A549 (cell line): ENCODE measurements at regions not wholly inside any gene's neighbourhood (a gene's known extent, or its start where the extent isn't known, plus 50 kb on each side); places are given as distances from the start of the nearest gene placed in this dataset.
"Not testable (repeated sequence)": the region's sequence is repeated elsewhere in the genome, so short reads cannot be mapped to it uniquely, and the experiment has no call there.

ENCODE experiments used
- ATAC-seq, 2 experiments: fragments of 200-7000 bp in 1 of 2; fragments of >200 bp in 1 of 2; cut with Nextera tagmentation in 1 of 2; cut with Tn5 transposase in 1 of 2; 3 replicates each; pipeline versions ENCODE4 v1.8.0 to v1.9.1; 2018 to 2020; ENCODE audit warnings: mild to moderate bottlenecking in 1 of 2, moderate library complexity in 1 of 2
- CTCF ChIA-PET: fragments of 300-600 bp; sonication (Branson Sonifier 250); formaldehyde crosslinking; extraction: SDS; loops from one replicate; lab custom pipeline; 2021; ENCODE audit warnings: antibody characterized with exemption, inconsistent platforms; lab: Yijun Ruan, JAX
- POLR2A ChIA-PET: fragments of 350-600 bp; formaldehyde crosslinking; extraction: SDS; loops from one replicate; lab custom pipeline; 2021; ENCODE audit warnings: antibody characterized with exemption, inconsistent platforms; lab: Yijun Ruan, JAX
- DNase-seq, 2 experiments: peaks; one replicate each; pipeline versions ENCODE4 v3.0.0 to v3.0.0-alpha.2; 2011 to 2016; ENCODE audit warnings: low read depth in 1 of 2, low spot score in 1 of 2
- FAIRE-seq: peaks from 2 replicates; lab custom pipeline; 2011; peaks lifted over from hg19 to GRCh38; lab: Jason Lieb, UNC
- H3K27ac ChIP-seq, 2 experiments: fragments of >200 bp; sonication (Bioruptor Twin); formaldehyde crosslinking; 3 replicates each; pipeline ENCODE4 v1.5.1; 2016 to 2017
- H3K4me1 ChIP-seq: fragments of >200 bp; sonication (Bioruptor Twin); formaldehyde crosslinking; 3 replicates; pipeline ENCODE4 v1.6.1; 2016
- H3K4me2 ChIP-seq: fragments of >200 bp; sonication (Bioruptor Twin); formaldehyde crosslinking; 3 replicates; pipeline ENCODE4 v1.6.1; 2016
- H3K4me3 ChIP-seq: fragments of >200 bp; sonication (Bioruptor Twin); formaldehyde crosslinking; 3 replicates; pipeline ENCODE4 v1.5.1; 2016
- H3K9me3 ChIP-seq: fragments of >200 bp; sonication (Bioruptor Twin); formaldehyde crosslinking; 3 replicates; pipeline ENCODE4 v1.6.1; 2016
- CBX2 ChIP-seq: fragments of 200-600 bp; sonication (generic); IDR thresholded peaks from 2 replicates; pipeline ENCODE4 v1.6.1; 2016; ENCODE audit warnings: low read depth, mild to moderate bottlenecking, borderline replicate concordance
- CBX8 ChIP-seq: fragments of 200-600 bp; sonication (generic); IDR thresholded peaks from 2 replicates; pipeline ENCODE4 v1.6.1; 2016
- CEBPB ChIP-seq, 2 experiments: fragments of >200 bp in 1 of 2; sonication (Bioruptor Twin) in 1 of 2; formaldehyde crosslinking in 1 of 2; IDR thresholded peaks; 2 replicates each; pipeline ENCODE4 v1.6.1; 2012 to 2016
- CHD2 ChIP-seq: fragments of 150-350 bp; IDR thresholded peaks from 2 replicates; pipeline ENCODE4 v1.6.1; 2014; ENCODE audit warnings: low read length; ENCODE audit not compliant: partially characterized antibody
- ELK1 ChIP-seq: fragments of 150-350 bp; IDR thresholded peaks from 2 replicates; pipeline ENCODE4 v1.6.1; 2014; ENCODE audit warnings: low read depth, mild to moderate bottlenecking, low read length
- EP300 ChIP-seq, 2 experiments: fragments of >200 bp; sonication (Bioruptor Twin); formaldehyde crosslinking; IDR thresholded peaks; 2 replicates in 1 of 2; 3 replicates in 1 of 2; pipeline ENCODE4 v1.6.1; 2016 to 2017
- ESRRA ChIP-seq: fragments of 150-350 bp; IDR thresholded peaks from 2 replicates; pipeline ENCODE4 v1.6.1; 2014; ENCODE audit warnings: mild to moderate bottlenecking, low read length, borderline replicate concordance
- FOSL2 ChIP-seq, 2 experiments: fragments of 450-650 bp in 1 of 2; fragments of >200 bp in 1 of 2; sonication (Bioruptor Twin) in 1 of 2; formaldehyde crosslinking; IDR thresholded peaks; 2 replicates each; pipeline versions ENCODE4 v1.5.0 to v1.6.1; 2016 to 2020; ENCODE audit warnings: mild to moderate bottlenecking in 1 of 2, moderate library complexity in 1 of 2
- GATA3 ChIP-seq: IDR thresholded peaks from 2 replicates; pipeline ENCODE4 v1.6.1; 2012; ENCODE audit warnings: borderline replicate concordance
- HMGXB4 ChIP-seq: fragments of 250-450 bp; sonication (Bioruptor Pico); IDR thresholded peaks from 2 replicates; pipeline ENCODE4 v1.5.0; 2021; ENCODE audit warnings: mild to moderate bottlenecking, moderate library complexity, borderline replicate concordance
- HOXA7 ChIP-seq: fragments of 250-450 bp; sonication (Bioruptor Pico); IDR thresholded peaks from 2 replicates; pipeline ENCODE4 v1.5.0; 2020; ENCODE audit warnings: mild to moderate bottlenecking, moderate library complexity
- HOXB13 ChIP-seq: fragments of 250-450 bp; sonication (Bioruptor Pico); IDR thresholded peaks from 2 replicates; pipeline ENCODE4 v1.5.0; 2020; ENCODE audit warnings: low read depth, mild to moderate bottlenecking, moderate library complexity
- JUN ChIP-seq, 2 experiments: fragments of >200 bp; sonication (Bioruptor Twin); formaldehyde crosslinking; IDR thresholded peaks; 2 replicates in 1 of 2; 3 replicates in 1 of 2; pipeline ENCODE4 v1.6.1; 2016 to 2017
- JUNB ChIP-seq: fragments of >200 bp; sonication (Bioruptor Twin); formaldehyde crosslinking; IDR thresholded peaks from 2 replicates; pipeline ENCODE4 v1.6.1; 2016
- MAX ChIP-seq: IDR thresholded peaks from 2 replicates; pipeline ENCODE4 v1.6.1; 2012
- NFE2L2 ChIP-seq: fragments of 150-350 bp; conservative IDR thresholded peaks from 2 replicates; pipeline ENCODE4 v1.6.1; 2014; ENCODE audit warnings: low read length
- RCOR1 ChIP-seq: fragments of 150-350 bp; IDR thresholded peaks from 2 replicates; pipeline ENCODE4 v1.6.1; 2014; ENCODE audit warnings: antibody characterized with exemption, low read length, low read depth
- REST ChIP-seq: fragments of 200-600 bp; sonication (generic); IDR thresholded peaks from 2 replicates; pipeline ENCODE4 v1.6.1; 2016; ENCODE audit warnings: antibody characterized with exemption, mild to moderate bottlenecking, moderate library complexity
- SMC3 ChIP-seq: fragments of >200 bp; sonication (Bioruptor Twin); formaldehyde crosslinking; IDR thresholded peaks from 3 replicates; pipeline ENCODE4 v1.6.1; 2018; ENCODE audit warnings: inconsistent platforms
- SREBF2 ChIP-seq: fragments of 450-650 bp; IDR thresholded peaks from 2 replicates; pipeline ENCODE4 v1.6.1; 2014; ENCODE audit warnings: mild to moderate bottlenecking, moderate library complexity
- ZSCAN20 ChIP-seq: fragments of 250-450 bp; sonication (Bioruptor Pico); IDR thresholded peaks from 2 replicates; pipeline ENCODE4 v1.8.0; 2022; ENCODE audit warnings: mild to moderate bottlenecking, moderate library complexity
- WGBS: methylation state at CpG from one replicate; pipeline ENCODE4 v1.1.6; 2017; ENCODE audit errors: missing lambda C conversion rate; 5-methylcytosine and 5-hydroxymethylcytosine counted together

- FAIRE-seq; H3K4me3 ChIP-seq; POLR2A ChIA-PET; H3K9me3 ChIP-seq; TF ChIP-seq FOSL2 (IDR thresholded peaks at IDR 0.05): not testable (repeated sequence)
- DNase-seq (peak in 1 of 2 experiments; percentile 53), ATAC-seq (peak in 1 of 2 experiments; percentile 10; a peak in 3 of 6 replicates)
- peak in 1 of 2 experiments; percentile 14; a peak in 1 of 4 replicates for TF ChIP-seq CEBPB (IDR thresholded peaks at IDR 0.05)
- peak; percentile 61 for TF ChIP-seq JUNB
- peak; percentile 48 to 57; a peak in 3 of 5 replicates for TF ChIP-seq EP300 (IDR thresholded peaks at IDR 0.05)
- peak; percentile 33; the same call in 1 of the 2 replicates for TF ChIP-seq FOSL2 (CRISPR knock-in tag; IDR thresholded peaks at IDR 0.05)
- peak; percentile 80; the same call in 1 of the 2 replicates for TF ChIP-seq GATA3
- H3K4me1 ChIP-seq = peaks cover 65% of the 10 kb centered on the region
- 0 out of 3 replicates have a peak overlapping the region, but pooled peaks have one; percentile 27 for H3K4me2 ChIP-seq
- H3K27ac ChIP-seq = peak overlapping the region; percentile 82 to 91
- CTCF ChIA-PET = interaction anchor here (3.4 kb wide), 1 partner anchor 160 kb away, joined by 13 read pairs; no protein-coding TSS in a partner anchor
- 36% methylated on average over 3 of the region's 3 CpGs for WGBS
Measured at GRCh38 chr11:110360781-110361408, 64.5 kb upstream of the RDX start.

GRCh38 chr11:110362971-110363509 is 66.6 kb upstream of the RDX start:
- WGBS = 0% methylated on average over 6 of the region's 6 CpGs
- TF ChIP-seq RCOR1 (no peak), SMC3 (0 out of 3 replicates have a peak, but pooled peaks have one; percentile 9), HOXA7 (no peak), ZSCAN20 (CRISPR knock-in tag) (no peak), HMGXB4 (CRISPR knock-in tag) (no peak), MAX (0 out of 2 replicates have a peak, but pooled peaks have one; percentile 24), ESRRA (no peak), REST (no peak), CBX8 (no peak), CBX2 (no peak), JUNB (no peak), NFE2L2 (no peak), ELK1 (no peak), HOXB13 (CRISPR knock-in tag) (peak; percentile 15; the same call in 1 of the 2 replicates), CHD2 (no peak), JUN (IDR thresholded peaks at IDR 0.05) (peak in 1 of 2 experiments; percentile 51; a peak in 1 of 5 replicates), SREBF2 (no peak)
- H3K4me3 ChIP-seq = no peak overlapping the region; the same call in 2 of the 3 replicates
- no peak for FAIRE-seq
- H3K9me3 ChIP-seq = no peaks in the 10 kb centered on the region
- peak in 1 of 2 experiments; percentile 70 for DNase-seq
- H3K4me1 ChIP-seq = peaks cover 71% of the 10 kb centered on the region
- peak overlapping the region; percentile 69 for H3K4me2 ChIP-seq
- POLR2A ChIA-PET = interaction anchor here (0.6 to 1.4 kb wide), 2 partner anchors 67 to 78 kb away, joined by 4 to 7 read pairs; partner anchors contain the start of gene RDX
- H3K27ac ChIP-seq = peak overlapping the region; percentile 82 to 92
- peak; percentile 79 to 87; a peak in 5 of 6 replicates for ATAC-seq
- CTCF ChIA-PET = interaction anchor here (1.2 to 3.4 kb wide), 4 partner anchors 9 to 162 kb away, joined by 3 to 13 read pairs (median 4); partner anchors contain the start of gene RDX
